Activated CD4-positive, alpha-beta memory T cell treated with anti-CD3 and anti-CD28 coated beads for 36 hours (primary cell): ENCODE measurements at regions not wholly inside any gene's neighbourhood (a gene's known extent, or its start where the extent isn't known, plus 50 kb on each side); places are given as distances from the start of the nearest gene placed in this dataset.

Experiments used
- CTCF ChIA-PET: fragments of 350-600 bp; sonication (Branson Sonifier 250); formaldehyde crosslinking; loops from one replicate; lab custom pipeline; 2021; ENCODE audit warnings: antibody characterized with exemption, inconsistent platforms; lab: Charles Lee
- POLR2A ChIA-PET: fragments of 350-600 bp; sonication (Branson Sonifier 250); formaldehyde crosslinking; loops from one replicate; lab custom pipeline; 2021; ENCODE audit warnings: antibody characterized with exemption; lab: Charles Lee
- DNase-seq: peaks from one replicate; pipeline ENCODE4 v3.0.0-alpha.2; 2020
- H3K27ac Mint-ChIP-seq: one replicate; pipeline ENCODE4 v1.8.0; 2021; ENCODE audit warnings: mixed read lengths
- H3K27me3 Mint-ChIP-seq: one replicate; pipeline ENCODE4 v1.8.0; 2021; ENCODE audit warnings: mixed read lengths
- H3K36me3 Mint-ChIP-seq: one replicate; pipeline ENCODE4 v1.8.0; 2021; ENCODE audit warnings: mixed read lengths
- H3K4me1 Mint-ChIP-seq: one replicate; pipeline ENCODE4 v1.8.0; 2021; ENCODE audit warnings: low read depth, mixed read lengths
- H3K4me3 Mint-ChIP-seq: one replicate; pipeline ENCODE4 v1.8.0; 2021; ENCODE audit warnings: mild to moderate bottlenecking, mixed read lengths
- H3K9me3 Mint-ChIP-seq: one replicate; pipeline ENCODE4 v1.8.0; 2021; ENCODE audit warnings: mixed read lengths
- intact Hi-C: fragments of 100-400 bp; cut with micrococcal nuclease; formaldehyde crosslinking; loops from one replicate; pipeline ENCODE4 v1.15.1; 2023

GRCh38 chr2:100205174-100205573 is 62.8 kb upstream of the AFF3 start:
- Mint-ChIP-seq H3K9me3 (peaks cover 2% of the 10 kb centered on the region), H3K4me1 (no peaks in the 10 kb centered on the region), H3K4me3 (no peak overlapping the region), H3K27me3 (no peaks in the 10 kb centered on the region), H3K36me3 (no peaks in the 10 kb centered on the region), H3K27ac (no peak overlapping the region)
- no peak for DNase-seq
- intact Hi-C loops, result no loop called here
- CTCF ChIA-PET, result no interaction called here
- POLR2A ChIA-PET, result no interaction called here

GRCh38 chr2:100202567-100202966 is 60.2 kb upstream of the AFF3 start:
- no peaks in the 10 kb centered on the region for H3K27me3 Mint-ChIP-seq
- DNase-seq, result no peak
- H3K9me3 Mint-ChIP-seq, result peaks cover 2% of the 10 kb centered on the region
- H3K36me3 Mint-ChIP-seq, result no peaks in the 10 kb centered on the region
- no peaks in the 10 kb centered on the region for H3K4me1 Mint-ChIP-seq
- no peak overlapping the region for H3K4me3 Mint-ChIP-seq
- intact Hi-C loops, result no loop called here
- CTCF ChIA-PET, result interaction anchor here (0.6 kb wide), 1 partner anchor 745 kb away, joined by 3 read pairs; no protein-coding TSS in a partner anchor
- POLR2A ChIA-PET, result no interaction called here
- H3K27ac Mint-ChIP-seq, result no peak overlapping the region

- H3K9me3 Mint-ChIP-seq, result peaks cover 2% of the 10 kb centered on the region
- H3K27me3 Mint-ChIP-seq, result no peaks in the 10 kb centered on the region
- CTCF ChIA-PET, result interaction anchor here (1.0 kb wide), 1 partner anchor 62 kb away, joined by 3 read pairs; no protein-coding TSS in a partner anchor
- H3K27ac Mint-ChIP-seq, result no peak overlapping the region
- H3K36me3 Mint-ChIP-seq, result no peaks in the 10 kb centered on the region
- intact Hi-C loops, result no loop called here
- POLR2A ChIA-PET, result no interaction called here
- DNase-seq, result no peak
- no peaks in the 10 kb centered on the region for H3K4me1 Mint-ChIP-seq
- no peak overlapping the region for H3K4me3 Mint-ChIP-seq
Measured at GRCh38 chr2:100200985-100201384, 58.6 kb upstream of the AFF3 start.

GRCh38 chr2:100199421-100199820 is 57.0 kb upstream of the AFF3 start:
- H3K27me3 Mint-ChIP-seq, result no peaks in the 10 kb centered on the region
- ChIA-PET POLR2A (no interaction called here), CTCF (no interaction called here)
- DNase-seq, result no peak
- intact Hi-C loops, result no loop called here
- no peaks in the 10 kb centered on the region for H3K4me1 Mint-ChIP-seq
- H3K27ac Mint-ChIP-seq, result no peak overlapping the region
- no peak overlapping the region for H3K4me3 Mint-ChIP-seq
- H3K36me3 Mint-ChIP-seq, result no peaks in the 10 kb centered on the region
- H3K9me3 Mint-ChIP-seq, result peaks cover 2% of the 10 kb centered on the region

- H3K27ac Mint-ChIP-seq, result no peak overlapping the region
- intact Hi-C loops, result no loop called here
Measured at GRCh38 chr2:100198461-100199230, 56.3 kb upstream of the AFF3 start.

GRCh38 chr2:100197631-100198153 is 55.3 kb upstream of the AFF3 start:
- Mint-ChIP-seq H3K27me3 (no peaks in the 10 kb centered on the region), H3K4me3 (no peak overlapping the region), H3K36me3 (no peaks in the 10 kb centered on the region), H3K27ac (no peak overlapping the region), H3K9me3 (peaks cover 2% of the 10 kb centered on the region), H3K4me1 (no peaks in the 10 kb centered on the region)
- DNase-seq, result no peak
- intact Hi-C loops, result no loop called here
- ChIA-PET POLR2A (interaction anchor here (0.6 kb wide), 1 partner anchor 1318 kb away, joined by 4 read pairs; no protein-coding TSS in a partner anchor), CTCF (interaction anchor here (0.8 kb wide), 1 partner anchor 180 kb away, joined by 3 read pairs; no protein-coding TSS in a partner anchor)

More at GRCh38 chr2:100198461-100199230, 56.3 kb upstream of the AFF3 start:
- ChIA-PET CTCF (no interaction called here), POLR2A (no interaction called here)
- no peak for DNase-seq
- Mint-ChIP-seq H3K27me3 (no peaks in the 10 kb centered on the region), H3K4me1 (no peaks in the 10 kb centered on the region), H3K4me3 (no peak overlapping the region), H3K36me3 (no peaks in the 10 kb centered on the region), H3K9me3 (peaks cover 2% of the 10 kb centered on the region)

- CTCF ChIA-PET, result interaction anchor here (0.8 kb wide), 1 partner anchor 179 kb away, joined by 3 read pairs; no protein-coding TSS in a partner anchor
- H3K27ac Mint-ChIP-seq, result no peak overlapping the region
Measured at GRCh38 chr2:100196786-100197494, 54.5 kb upstream of the AFF3 start.

GRCh38 chr2:100195942-100196341 is 53.6 kb upstream of the AFF3 start:
- intact Hi-C loops, result no loop called here
- DNase-seq, result no peak
- Mint-ChIP-seq H3K4me3 (no peak overlapping the region), H3K27me3 (peaks cover 7% of the 10 kb centered on the region), H3K4me1 (no peaks in the 10 kb centered on the region), H3K9me3 (no peaks in the 10 kb centered on the region), H3K27ac (no peak overlapping the region), H3K36me3 (no peaks in the 10 kb centered on the region)
- ChIA-PET POLR2A (no interaction called here), CTCF (interaction anchor here (0.6 kb wide), 1 partner anchor 20 kb away, joined by 3 read pairs; no protein-coding TSS in a partner anchor)

More at GRCh38 chr2:100196786-100197494, 54.5 kb upstream of the AFF3 start:
- Mint-ChIP-seq H3K4me3 (no peak overlapping the region), H3K4me1 (no peaks in the 10 kb centered on the region), H3K9me3 (peaks cover 2% of the 10 kb centered on the region), H3K36me3 (no peaks in the 10 kb centered on the region), H3K27me3 (peaks cover 5% of the 10 kb centered on the region)
- DNase-seq, result no peak
- intact Hi-C loops, result no loop called here
- POLR2A ChIA-PET, result interaction anchor here (0.6 kb wide), 1 partner anchor 1318 kb away, joined by 4 read pairs; no protein-coding TSS in a partner anchor

GRCh38 chr2:100194951-100195350 is 52.6 kb upstream of the AFF3 start:
- no peaks in the 10 kb centered on the region for H3K9me3 Mint-ChIP-seq
- no peak overlapping the region for H3K27ac Mint-ChIP-seq
- ChIA-PET CTCF (no interaction called here), POLR2A (no interaction called here)
- no peaks in the 10 kb centered on the region for H3K36me3 Mint-ChIP-seq
- H3K27me3 Mint-ChIP-seq, result peaks cover 7% of the 10 kb centered on the region
- intact Hi-C loops, result no loop called here
- DNase-seq, result no peak
- no peaks in the 10 kb centered on the region for H3K4me1 Mint-ChIP-seq
- H3K4me3 Mint-ChIP-seq, result no peak overlapping the region

GRCh38 chr2:100193291-100193710 is 50.9 kb upstream of the AFF3 start:
- intact Hi-C loops, result no loop called here
- no peaks in the 10 kb centered on the region for H3K9me3 Mint-ChIP-seq
- H3K36me3 Mint-ChIP-seq, result no peaks in the 10 kb centered on the region
- H3K4me1 Mint-ChIP-seq, result no peaks in the 10 kb centered on the region
- ChIA-PET POLR2A (no interaction called here), CTCF (no interaction called here)
- no peak overlapping the region for H3K4me3 Mint-ChIP-seq
- peaks cover 9% of the 10 kb centered on the region for H3K27me3 Mint-ChIP-seq
- no peak overlapping the region for H3K27ac Mint-ChIP-seq
- no peak for DNase-seq

GRCh38 chr2:100192825-100193224 is 50.4 kb upstream of the AFF3 start:
- DNase-seq, result no peak
- intact Hi-C loops, result no loop called here
- ChIA-PET CTCF (no interaction called here), POLR2A (no interaction called here)
- no peak overlapping the region for H3K4me3 Mint-ChIP-seq
- peaks cover 9% of the 10 kb centered on the region for H3K27me3 Mint-ChIP-seq
- H3K9me3 Mint-ChIP-seq, result no peaks in the 10 kb centered on the region
- no peak overlapping the region for H3K27ac Mint-ChIP-seq
- no peaks in the 10 kb centered on the region for H3K4me1 Mint-ChIP-seq
- no peaks in the 10 kb centered on the region for H3K36me3 Mint-ChIP-seq

GRCh38 chr2:100192300-100192699 is 49.9 kb upstream of the AFF3 start:
- Mint-ChIP-seq H3K4me1 (no peaks in the 10 kb centered on the region), H3K27ac (no peak overlapping the region), H3K27me3 (peaks cover 9% of the 10 kb centered on the region), H3K4me3 (no peak overlapping the region), H3K36me3 (no peaks in the 10 kb centered on the region), H3K9me3 (no peaks in the 10 kb centered on the region)
- ChIA-PET CTCF (no interaction called here), POLR2A (no interaction called here)
- intact Hi-C loops, result no loop called here
- DNase-seq, result no peak
